ENCODE measurements at regions not wholly inside any gene's neighbourhood (a gene's known extent, or its start where the extent isn't known, plus 50 kb on each side); places are given as distances from the start of the nearest gene placed in this dataset.

DNA sequence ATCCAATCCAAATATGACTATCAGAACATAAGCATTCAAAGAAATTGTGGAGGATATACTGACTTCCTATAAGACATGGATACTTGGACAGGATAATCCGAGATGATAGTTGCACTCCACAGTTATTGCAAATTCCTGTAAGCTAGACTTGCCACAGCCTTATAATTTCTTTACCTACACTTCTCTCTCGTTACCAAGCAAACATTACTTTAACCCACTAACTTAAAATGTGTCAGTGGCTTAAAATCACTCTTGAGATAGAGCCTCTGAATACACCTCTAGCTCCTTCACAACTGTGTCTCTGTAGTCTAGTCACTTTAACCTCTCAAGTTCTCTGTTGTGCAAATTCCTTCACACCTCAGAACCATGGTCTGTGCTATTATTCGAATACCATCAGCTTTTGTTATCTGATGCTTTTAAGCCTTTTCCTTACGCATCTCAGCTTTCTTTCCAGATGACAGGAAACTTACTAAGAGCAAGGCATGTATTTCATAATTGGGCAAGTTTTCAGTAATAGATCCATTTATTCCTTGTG is 474.9 kb upstream of the MIR17HG start:
- no peaks in the 10 kb centered on the region for H3K9me3 ChIP-seq
- H3K4me3 ChIP-seq: no peak overlapping the region
- ATAC-seq (no peak), DNase-seq (no peak), FAIRE-seq (no peak)
- H3K27ac ChIP-seq: no peak overlapping the region
- TF ChIP-seq, protein P1, sequence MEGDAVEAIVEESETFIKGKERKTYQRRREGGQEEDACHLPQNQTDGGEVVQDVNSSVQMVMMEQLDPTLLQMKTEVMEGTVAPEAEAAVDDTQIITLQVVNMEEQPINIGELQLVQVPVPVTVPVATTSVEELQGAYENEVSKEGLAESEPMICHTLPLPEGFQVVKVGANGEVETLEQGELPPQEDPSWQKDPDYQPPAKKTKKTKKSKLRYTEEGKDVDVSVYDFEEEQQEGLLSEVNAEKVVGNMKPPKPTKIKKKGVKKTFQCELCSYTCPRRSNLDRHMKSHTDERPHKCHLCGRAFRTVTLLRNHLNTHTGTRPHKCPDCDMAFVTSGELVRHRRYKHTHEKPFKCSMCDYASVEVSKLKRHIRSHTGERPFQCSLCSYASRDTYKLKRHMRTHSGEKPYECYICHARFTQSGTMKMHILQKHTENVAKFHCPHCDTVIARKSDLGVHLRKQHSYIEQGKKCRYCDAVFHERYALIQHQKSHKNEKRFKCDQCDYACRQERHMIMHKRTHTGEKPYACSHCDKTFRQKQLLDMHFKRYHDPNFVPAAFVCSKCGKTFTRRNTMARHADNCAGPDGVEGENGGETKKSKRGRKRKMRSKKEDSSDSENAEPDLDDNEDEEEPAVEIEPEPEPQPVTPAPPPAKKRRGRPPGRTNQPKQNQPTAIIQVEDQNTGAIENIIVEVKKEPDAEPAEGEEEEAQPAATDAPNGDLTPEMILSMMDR (IDR thresholded peaks at IDR 0.05): no peak
- 70 to 88% methylated on average over 4 of the region's 4 CpGs for WGBS, 2 donors
- no peaks in the 10 kb centered on the region for H3K27me3 ChIP-seq
- no peaks in the 10 kb centered on the region for H3K4me1 ChIP-seq
- intact Hi-C loops (cut with DNase I): no loop called here
- no peaks in the 10 kb centered on the region for H3K36me3 ChIP-seq

DNA sequence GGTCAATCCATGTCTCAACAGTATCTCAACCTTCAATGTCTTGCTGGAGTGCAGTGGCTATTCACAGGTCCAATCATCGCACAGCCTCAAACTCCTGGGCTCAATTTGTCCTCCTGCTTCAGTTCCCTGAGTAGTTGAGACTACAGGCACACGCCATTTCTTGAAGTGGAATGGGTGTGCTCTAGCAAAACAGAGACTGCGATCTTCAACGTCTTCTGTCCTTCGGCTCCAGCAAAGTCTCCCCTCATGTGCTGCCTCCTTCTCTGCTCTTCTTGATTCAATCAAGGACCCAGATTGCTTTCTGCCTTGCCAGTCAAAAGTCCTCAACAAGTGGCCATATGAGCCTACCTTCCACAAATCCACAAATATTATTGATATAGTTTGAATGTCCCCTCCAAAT is 466.7 kb upstream of the MIR17HG start:
- no peaks in the 10 kb centered on the region for H3K36me3 ChIP-seq
- ATAC-seq (no peak), FAIRE-seq (no peak), DNase-seq (no peak)
- H3K4me3 ChIP-seq: no peak overlapping the region
- H3K27me3 ChIP-seq: no peaks in the 10 kb centered on the region
- TF ChIP-seq, protein P1 (IDR thresholded peaks at IDR 0.05): no peak
- H3K4me1 ChIP-seq: no peaks in the 10 kb centered on the region
- 91 to 92% methylated on average over 5 of the region's 5 CpGs for WGBS, 2 donors
- H3K27ac ChIP-seq: no peak overlapping the region
- no peaks in the 10 kb centered on the region for H3K9me3 ChIP-seq
- intact Hi-C loops (cut with DNase I): no loop called here

DNA sequence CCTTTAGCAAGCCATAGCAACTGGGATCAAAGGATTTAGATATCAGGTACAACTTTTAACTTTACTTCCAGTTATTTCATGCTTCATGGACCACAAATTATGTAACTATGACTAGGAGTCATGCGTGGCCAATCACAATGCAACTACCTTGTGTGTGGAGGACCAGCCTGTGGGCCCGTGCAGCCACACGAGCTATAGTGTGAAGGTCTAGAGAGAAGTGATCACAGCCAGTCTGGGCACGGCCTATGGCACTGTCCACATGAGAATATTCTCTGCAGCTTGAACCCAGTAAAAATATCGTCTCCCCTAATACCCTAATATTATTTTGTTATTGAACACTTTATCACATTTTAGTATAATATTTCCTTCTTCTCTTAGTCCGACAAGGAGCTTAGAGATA is 464.9 kb upstream of the MIR17HG start:
- TF ChIP-seq, protein P1 (IDR thresholded peaks at IDR 0.05): no peak
- Histone ChIP-seq H3K36me3 (no peaks in the 10 kb centered on the region), H3K27me3 (no peaks in the 10 kb centered on the region), H3K27ac (no peak overlapping the region), H3K4me1 (no peaks in the 10 kb centered on the region), H3K4me3 (no peak overlapping the region), H3K9me3 (no peaks in the 10 kb centered on the region)
- no peak for ATAC-seq
- FAIRE-seq: no peak
- intact Hi-C loops (cut with DNase I): no loop called here
- no peak for DNase-seq
- WGBS, 2 donors: 81 to 87% methylated on average over 6 of the region's 6 CpGs

DNA sequence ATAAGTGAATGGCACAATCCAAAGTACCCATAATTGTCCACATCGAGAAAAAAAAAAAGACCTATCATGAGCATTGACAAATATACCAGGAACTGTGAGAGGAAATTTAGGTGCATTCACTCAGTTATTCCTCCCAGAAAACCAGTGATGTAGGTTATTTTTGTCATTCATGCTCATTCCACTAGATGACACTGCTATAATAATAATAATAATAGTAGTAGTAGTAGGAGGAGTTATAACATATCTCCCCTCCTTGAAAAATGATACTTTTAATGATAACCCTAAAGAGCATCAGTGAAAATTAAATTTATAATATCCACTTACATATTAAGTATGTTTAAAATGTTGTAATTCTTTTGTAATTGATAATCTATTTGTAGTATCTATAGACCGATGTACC is 463.9 kb upstream of the MIR17HG start:
- WGBS, 2 donors: 81 to 91% methylated on average over 2 of the region's 2 CpGs
- intact Hi-C loops (cut with DNase I): no loop called here
- ATAC-seq: no peak

DNA sequence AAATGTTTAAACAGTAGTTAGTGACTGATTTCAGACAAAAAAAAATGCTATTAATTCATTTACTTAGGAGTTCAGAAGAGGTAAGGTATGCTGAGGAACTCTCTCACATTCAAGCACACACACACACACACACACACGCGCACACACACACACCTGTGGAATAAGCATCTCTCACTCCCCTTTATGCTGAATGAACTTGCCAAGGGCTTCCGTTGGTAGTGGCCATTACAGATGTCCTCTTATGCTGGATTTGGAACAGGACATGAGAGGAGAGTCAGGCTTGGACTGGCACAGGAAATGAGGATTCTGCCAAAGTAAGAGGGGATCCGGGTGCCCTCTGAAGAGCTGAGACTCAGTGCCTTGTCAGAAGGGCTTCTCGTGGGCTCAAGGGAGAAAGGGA is 463.4 kb upstream of the MIR17HG start:
- ATAC-seq (no peak), FAIRE-seq (no peak)

More for the DNA sequence above, 463.9 kb upstream of the MIR17HG start:
- Histone ChIP-seq H3K4me3 (no peak overlapping the region), H3K36me3 (no peaks in the 10 kb centered on the region), H3K27me3 (no peaks in the 10 kb centered on the region), H3K9me3 (no peaks in the 10 kb centered on the region), H3K27ac (no peak overlapping the region), H3K4me1 (no peaks in the 10 kb centered on the region)
- FAIRE-seq: no peak
- TF ChIP-seq, protein P1 (IDR thresholded peaks at IDR 0.05): no peak
- no peak for DNase-seq

More for the DNA sequence above, 463.4 kb upstream of the MIR17HG start:
- Histone ChIP-seq H3K4me1 (no peaks in the 10 kb centered on the region), H3K27ac (no peak overlapping the region), H3K27me3 (no peaks in the 10 kb centered on the region), H3K4me3 (no peak overlapping the region), H3K9me3 (no peaks in the 10 kb centered on the region), H3K36me3 (no peaks in the 10 kb centered on the region)
- TF ChIP-seq, protein P1 (IDR thresholded peaks at IDR 0.05): no peak
- no peak for DNase-seq
- WGBS, 2 donors: 70 to 76% methylated on average over 5 of the region's 5 CpGs
- intact Hi-C loops (cut with DNase I): no loop called here
